Spleen (tissue), 11 donors: ENCODE measurements at regions not wholly inside any gene's neighbourhood (a gene's known extent, or its start where the extent isn't known, plus 50 kb on each side); places are given as distances from the start of the nearest gene placed in this dataset.

Experiments
- DNase-seq: peaks from one replicate; pipeline ENCODE4 v3.0.0-alpha.2; 2020
- H3K27ac ChIP-seq, 8 donors: fragments of 200-600 bp; sonication (generic) in 7 of 8; 1 replicate in 4 of 8; 2 replicates in 4 of 8; pipeline versions ENCODE4 v1.5.0 to v1.8.0; 2016 to 2021; ENCODE audit warnings: inconsistent platforms in 4 of 8, mild to moderate bottlenecking in 4 of 8, moderate library complexity in 1 of 8
- H3K27me3 ChIP-seq, 7 donors: fragments of 200-600 bp; sonication (generic) in 6 of 7; replicated peaks in 1 of 7; 1 replicate in 4 of 7; 2 replicates in 3 of 7; pipeline versions ENCODE4 v1.5.0 to v1.8.0; 2016 to 2021; ENCODE audit warnings: inconsistent platforms in 3 of 7, mild to moderate bottlenecking in 1 of 7
- H3K36me3 ChIP-seq, 6 donors: fragments of 200-600 bp; sonication (generic) in 5 of 6; 1 replicate in 4 of 6; 2 replicates in 2 of 6; pipeline versions ENCODE4 v1.5.0 to v1.8.0; 2016 to 2021; ENCODE audit warnings: inconsistent platforms in 2 of 6
- H3K4me1 ChIP-seq, 6 donors: fragments of 200-600 bp; sonication (generic) in 5 of 6; 1 replicate in 3 of 6; 2 replicates in 3 of 6; pipeline versions ENCODE4 v1.5.0 to v1.8.0; 2016 to 2021; ENCODE audit warnings: inconsistent platforms in 3 of 6
- H3K4me3 ChIP-seq, 8 donors: fragments of 200-600 bp; sonication (generic) in 7 of 8; 1 replicate in 4 of 8; 2 replicates in 4 of 8; pipeline versions ENCODE4 v1.5.0 to v1.8.0; 2016 to 2021; ENCODE audit warnings: inconsistent platforms in 4 of 8, mild to moderate bottlenecking in 4 of 8, moderate library complexity in 2 of 8
- H3K9me3 ChIP-seq, 8 donors: fragments of 200-600 bp; sonication (generic) in 7 of 8; 1 replicate in 4 of 8; 2 replicates in 4 of 8; pipeline versions ENCODE4 v1.5.0 to v1.8.0; 2016 to 2021; ENCODE audit warnings: inconsistent platforms in 4 of 8
- POLR2A ChIP-seq, 3 donors: fragments of 450-650 bp; IDR thresholded peaks; one replicate each; pipeline ENCODE4 v1.5.1; 2017; ENCODE audit warnings: antibody characterized with exemption in 3 of 3, mild to moderate bottlenecking in 1 of 3
- POLR2AphosphoS5 ChIP-seq, 3 donors: sonication (generic); formaldehyde crosslinking; IDR thresholded peaks; one replicate each; pipeline ENCODE4 v1.5.1; 2017; ENCODE audit warnings: antibody characterized with exemption in 3 of 3
- WGBS, 5 donors: extraction: QIAGEN DNeasy Blood & Tissue Kit in 3 of 5; methylation state at CpG; one replicate each; pipeline versions ENCODE4 v1.1.5 to v1.1.7; 2013 to 2018; 5-methylcytosine and 5-hydroxymethylcytosine counted together
- intact Hi-C: fragments of 100-400 bp; cut with DNase I; formaldehyde crosslinking; loops from one replicate; pipeline ENCODE4 v1.15.0; 2023; ENCODE audit warnings: low total_unique reads
- TF ChIP-seq, protein P1 (sequence below), 11 experiments: fragments of 200-600 bp in 7 of 11; fragments of 450-650 bp in 4 of 11; sonication (generic) in 4 of 11; IDR thresholded peaks in 8 of 11; conservative IDR thresholded peaks in 3 of 11; 1 replicate in 7 of 11; 2 replicates in 4 of 11; pipeline versions ENCODE4 v1.4.0 to v1.8.0; 2016 to 2021; ENCODE audit warnings: antibody characterized with exemption in 11 of 11, inconsistent platforms in 4 of 11, mild to moderate bottlenecking in 1 of 11
- donor health status: healthy with polysubstance abuse.
- donor health status: DM: no; HTN: no; CAD: no; lungs with moderate emphysema.
- donor health status: DM: no; HTN: no; CAD: no.
- donor health status: Bipolar disorder and iron deficiency.
- donor health status: healthy.
- donor health status: DM: no; HTN: no; CAD: no.
- donor health status: DM: yes; HTN: yes; CAD: no.

DNA sequence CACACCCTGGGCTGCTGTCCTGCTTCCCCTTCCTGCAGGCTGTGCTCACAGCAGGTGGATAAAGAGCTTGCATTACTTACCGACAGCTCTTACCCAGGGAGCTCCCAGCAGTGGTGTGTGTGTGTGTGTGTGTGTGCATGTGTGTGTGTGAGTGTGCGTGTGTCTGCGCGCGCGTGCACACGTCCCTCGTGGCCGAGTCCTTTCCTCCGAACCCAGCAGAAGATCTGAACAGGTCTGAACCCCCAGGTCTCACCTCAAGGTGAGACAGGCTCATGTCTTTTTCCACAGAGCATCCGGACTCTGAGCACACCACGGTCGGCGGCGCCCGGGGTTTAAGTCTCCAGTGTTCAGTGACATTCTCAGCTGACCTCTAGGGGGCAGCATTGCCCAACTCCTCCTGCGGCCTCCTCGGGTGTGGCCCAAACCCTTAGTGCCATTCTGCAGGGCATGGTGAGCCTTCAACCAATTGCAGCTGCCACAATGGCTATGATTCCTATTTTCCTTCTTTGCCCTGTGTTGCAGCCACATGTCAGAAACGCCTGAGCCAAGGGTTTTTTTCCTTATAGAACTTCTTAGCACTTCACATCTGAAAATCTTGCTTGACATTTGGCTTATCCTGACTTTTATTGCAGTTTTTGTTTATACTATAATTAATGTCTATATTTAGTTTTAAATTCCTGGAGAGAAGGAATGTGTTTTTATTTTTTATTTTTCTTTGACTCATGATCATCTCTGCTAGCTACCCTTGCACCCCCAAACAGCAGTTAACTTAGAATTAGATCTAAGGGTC lies 64.1 kb upstream of the KLHL25 start:
- TF ChIP-seq, protein P1, sequence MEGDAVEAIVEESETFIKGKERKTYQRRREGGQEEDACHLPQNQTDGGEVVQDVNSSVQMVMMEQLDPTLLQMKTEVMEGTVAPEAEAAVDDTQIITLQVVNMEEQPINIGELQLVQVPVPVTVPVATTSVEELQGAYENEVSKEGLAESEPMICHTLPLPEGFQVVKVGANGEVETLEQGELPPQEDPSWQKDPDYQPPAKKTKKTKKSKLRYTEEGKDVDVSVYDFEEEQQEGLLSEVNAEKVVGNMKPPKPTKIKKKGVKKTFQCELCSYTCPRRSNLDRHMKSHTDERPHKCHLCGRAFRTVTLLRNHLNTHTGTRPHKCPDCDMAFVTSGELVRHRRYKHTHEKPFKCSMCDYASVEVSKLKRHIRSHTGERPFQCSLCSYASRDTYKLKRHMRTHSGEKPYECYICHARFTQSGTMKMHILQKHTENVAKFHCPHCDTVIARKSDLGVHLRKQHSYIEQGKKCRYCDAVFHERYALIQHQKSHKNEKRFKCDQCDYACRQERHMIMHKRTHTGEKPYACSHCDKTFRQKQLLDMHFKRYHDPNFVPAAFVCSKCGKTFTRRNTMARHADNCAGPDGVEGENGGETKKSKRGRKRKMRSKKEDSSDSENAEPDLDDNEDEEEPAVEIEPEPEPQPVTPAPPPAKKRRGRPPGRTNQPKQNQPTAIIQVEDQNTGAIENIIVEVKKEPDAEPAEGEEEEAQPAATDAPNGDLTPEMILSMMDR (IDR thresholded peaks at IDR 0.05 in 8 of 11, conservative IDR thresholded peaks at IDR 0.05 in 3 of 11), result peak in 10 of 11 experiments; percentile 37 to 84 (median 72)
- TF ChIP-seq POLR2A (IDR thresholded peaks at IDR 0.05), result no peak
- TF ChIP-seq POLR2AphosphoS5 (IDR thresholded peaks at IDR 0.05), result no peak
- intact Hi-C loops, result no loop called here
- peak; percentile 88 for DNase-seq
- 4 to 11% (median 10%) methylated on average over 9 to 19 of the region's 19 CpGs for WGBS, 5 donors
- H3K9me3 ChIP-seq, result no peaks in the 10 kb centered on the region
- H3K36me3 ChIP-seq, result no peaks in the 10 kb centered on the region
- H3K27ac ChIP-seq, result no peak overlapping the region
- peaks cover 0 to 51% (median 14%) of the 10 kb centered on the region in 7 donors for H3K27me3 ChIP-seq
- peaks cover 0 to 10% (median 6%) of the 10 kb centered on the region in 6 donors for H3K4me1 ChIP-seq
- H3K4me3 ChIP-seq, result peak overlapping the region in 1 of 8 donors; percentile 37

GRCh38 chr15:85859671-85860070 lies 64.9 kb upstream of the KLHL25 start:
- no peak for TF ChIP-seq POLR2AphosphoS5 (IDR thresholded peaks at IDR 0.05)
- TF ChIP-seq, protein P1 (IDR thresholded peaks at IDR 0.05 in 8 of 11, conservative IDR thresholded peaks at IDR 0.05 in 3 of 11), result no peak
- no peak for DNase-seq
- H3K27me3 ChIP-seq, result peaks cover 0 to 47% (median 14%) of the 10 kb centered on the region in 7 donors
- no peaks in the 10 kb centered on the region for H3K9me3 ChIP-seq
- 45 to 89% (median 74%) methylated on average over 3 of the region's 3 CpGs for WGBS, 5 donors
- peaks cover 0 to 7% (median 3%) of the 10 kb centered on the region in 6 donors for H3K4me1 ChIP-seq
- no peak overlapping the region for H3K27ac ChIP-seq
- intact Hi-C loops, result no loop called here
- no peaks in the 10 kb centered on the region for H3K36me3 ChIP-seq
- no peak overlapping the region for H3K4me3 ChIP-seq

GRCh38 chr15:85860394-85861161 lies 65.9 kb upstream of the KLHL25 start:
- Histone ChIP-seq H3K9me3 (no peaks in the 10 kb centered on the region), H3K27me3 (peaks cover 0 to 38% (median 14%) of the 10 kb centered on the region in 7 donors), H3K4me1 (peaks cover 0 to 7% (median 3%) of the 10 kb centered on the region in 6 donors), H3K27ac (no peak overlapping the region), H3K4me3 (no peak overlapping the region), H3K36me3 (no peaks in the 10 kb centered on the region)
- WGBS, 5 donors, result 82 to 86% (median 85%) methylated on average over 17 of the region's 17 CpGs
- no peak for TF ChIP-seq POLR2AphosphoS5 (IDR thresholded peaks at IDR 0.05)
- no peak for TF ChIP-seq POLR2A (IDR thresholded peaks at IDR 0.05)
- TF ChIP-seq, protein P1 (IDR thresholded peaks at IDR 0.05 in 8 of 11, conservative IDR thresholded peaks at IDR 0.05 in 3 of 11), result no peak
- DNase-seq, result no peak
- intact Hi-C loops, result no loop called here
